SU-DHL-6 (cell line): ENCODE measurements at regions not wholly inside any gene's neighbourhood (a gene's known extent, or its start where the extent isn't known, plus 50 kb on each side); places are given as distances from the start of the nearest gene placed in this dataset.

ENCODE experiments used
- H2AFZ ChIP-seq: fragments of 200-600 bp; sonication (generic); 2 replicates; pipeline ENCODE4 v1.6.1; 2014; ENCODE audit warnings: low read depth, mild to moderate bottlenecking, moderate library complexity, mixed read lengths, antibody characterized with exemption, low read length; ENCODE audit not compliant: severe bottlenecking
- H3F3A ChIP-seq: fragments of 200-600 bp; shearing (Covaris generic); 2 replicates; pipeline ENCODE4 v1.6.0; 2016; ENCODE audit warnings: antibody characterized with exemption, mild to moderate bottlenecking; ENCODE audit not compliant: insufficient read depth
- H3K27ac ChIP-seq: fragments of 200-600 bp; sonication (generic); 2 replicates; pipeline ENCODE4 v1.5.1; 2016; ENCODE audit warnings: low read depth, mild to moderate bottlenecking, low read length, moderate library complexity, mixed read lengths
- H3K27me3 ChIP-seq: fragments of 200-600 bp; sonication (generic), shearing (Covaris generic); 2 replicates; pipeline ENCODE4 v1.6.0; 2014; ENCODE audit warnings: mild to moderate bottlenecking, low read length
- H3K36me3 ChIP-seq: fragments of 200-600 bp; sonication (generic); 2 replicates; pipeline ENCODE4 v1.6.1; 2014; ENCODE audit warnings: mild to moderate bottlenecking, low read length, mixed read lengths
- H3K4me2 ChIP-seq: fragments of 300-600, 200-600 bp; shearing (Covaris generic), sonication (generic); 2 replicates; pipeline ENCODE4 v1.6.0; 2014; ENCODE audit warnings: low read length, low read depth, mild to moderate bottlenecking; ENCODE audit not compliant: poor library complexity, severe bottlenecking
- H3K4me3 ChIP-seq: fragments of 200-600 bp; sonication (generic); 2 replicates; pipeline ENCODE4 v1.5.1; 2014; ENCODE audit warnings: antibody characterized with exemption, low read length, mild to moderate bottlenecking, mixed read lengths; ENCODE audit not compliant: insufficient read depth, poor library complexity, severe bottlenecking
- H3K79me2 ChIP-seq: fragments of 200-600 bp; sonication (generic); 2 replicates; pipeline ENCODE4 v1.6.1; 2014; ENCODE audit warnings: mild to moderate bottlenecking, low read length, moderate library complexity; ENCODE audit not compliant: insufficient read depth
- H3K9ac ChIP-seq: fragments of 200-600 bp; sonication (generic); 2 replicates; pipeline ENCODE4 v1.7.0; 2014; ENCODE audit warnings: mild to moderate bottlenecking, low read length
- H3K9me2 ChIP-seq: fragments of 200-600 bp; sonication (generic); replicated peaks from 2 replicates; pipeline ENCODE4 v1.6.1; 2014; ENCODE audit warnings: low read length; ENCODE audit not compliant: insufficient read depth
- H3K9me3 ChIP-seq: fragments of 200-600 bp; sonication (generic); 2 replicates; pipeline ENCODE4 v1.6.1; 2014; ENCODE audit warnings: low read length, mixed read lengths; ENCODE audit not compliant: insufficient read depth
- H4K20me1 ChIP-seq: fragments of 200-600 bp; sonication (generic); 2 replicates; pipeline ENCODE4 v1.6.1; 2014; ENCODE audit warnings: low read depth, mild to moderate bottlenecking, antibody characterized with exemption, low read length, moderate library complexity, mixed read lengths
- EZH2phosphoT487 ChIP-seq: fragments of 200-600 bp; sonication (generic), shearing (Covaris generic); conservative IDR thresholded peaks from 2 replicates; pipeline ENCODE4 v1.6.1; 2018; ENCODE audit warnings: mild to moderate bottlenecking, antibody characterized with exemption, low read length, moderate library complexity, mixed read lengths
- TF ChIP-seq, protein P1 (sequence below): fragments of 200-600 bp; sonication (generic); IDR thresholded peaks from one replicate; pipeline ENCODE4 v1.5.1; 2017; ENCODE audit warnings: antibody characterized with exemption, mild to moderate bottlenecking, low read length, moderate library complexity; ENCODE audit not compliant: insufficient read depth, poor library complexity, severe bottlenecking

DNA sequence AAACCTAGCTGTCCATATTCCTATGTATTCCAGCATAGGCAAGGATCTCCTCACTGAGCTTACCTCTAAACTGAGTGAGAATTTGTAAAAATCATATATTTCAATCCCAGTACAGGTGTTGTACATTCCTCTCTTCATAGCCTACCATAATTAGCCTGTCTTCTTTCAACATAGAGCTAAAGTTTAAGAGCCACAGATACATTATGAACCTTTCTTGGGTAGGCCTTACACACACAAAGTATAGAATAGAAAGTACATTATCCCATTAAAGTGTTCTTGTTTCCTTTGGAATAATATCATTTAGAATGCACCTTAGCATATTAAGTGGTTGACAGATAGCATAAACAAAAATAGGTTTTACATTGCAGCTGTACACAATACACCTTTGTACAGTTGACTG is 282.1 kb upstream of the TMEM161B start:
- Histone ChIP-seq H3K9me2 (no peaks in the 10 kb centered on the region), H4K20me1 (no peaks in the 10 kb centered on the region), H2AFZ (no peak overlapping the region), H3K4me2 (no peak overlapping the region), H3K27ac (no peak overlapping the region), H3K36me3 (no peaks in the 10 kb centered on the region), H3K79me2 (no peaks in the 10 kb centered on the region), H3K9me3 (no peaks in the 10 kb centered on the region), H3K27me3 (no peaks in the 10 kb centered on the region), H3F3A (no peaks in the 10 kb centered on the region), H3K9ac (no peak overlapping the region), H3K4me3 (no peak overlapping the region)
- no peak for TF ChIP-seq EZH2phosphoT487
- TF ChIP-seq, protein P1, sequence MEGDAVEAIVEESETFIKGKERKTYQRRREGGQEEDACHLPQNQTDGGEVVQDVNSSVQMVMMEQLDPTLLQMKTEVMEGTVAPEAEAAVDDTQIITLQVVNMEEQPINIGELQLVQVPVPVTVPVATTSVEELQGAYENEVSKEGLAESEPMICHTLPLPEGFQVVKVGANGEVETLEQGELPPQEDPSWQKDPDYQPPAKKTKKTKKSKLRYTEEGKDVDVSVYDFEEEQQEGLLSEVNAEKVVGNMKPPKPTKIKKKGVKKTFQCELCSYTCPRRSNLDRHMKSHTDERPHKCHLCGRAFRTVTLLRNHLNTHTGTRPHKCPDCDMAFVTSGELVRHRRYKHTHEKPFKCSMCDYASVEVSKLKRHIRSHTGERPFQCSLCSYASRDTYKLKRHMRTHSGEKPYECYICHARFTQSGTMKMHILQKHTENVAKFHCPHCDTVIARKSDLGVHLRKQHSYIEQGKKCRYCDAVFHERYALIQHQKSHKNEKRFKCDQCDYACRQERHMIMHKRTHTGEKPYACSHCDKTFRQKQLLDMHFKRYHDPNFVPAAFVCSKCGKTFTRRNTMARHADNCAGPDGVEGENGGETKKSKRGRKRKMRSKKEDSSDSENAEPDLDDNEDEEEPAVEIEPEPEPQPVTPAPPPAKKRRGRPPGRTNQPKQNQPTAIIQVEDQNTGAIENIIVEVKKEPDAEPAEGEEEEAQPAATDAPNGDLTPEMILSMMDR, result no peak

DNA sequence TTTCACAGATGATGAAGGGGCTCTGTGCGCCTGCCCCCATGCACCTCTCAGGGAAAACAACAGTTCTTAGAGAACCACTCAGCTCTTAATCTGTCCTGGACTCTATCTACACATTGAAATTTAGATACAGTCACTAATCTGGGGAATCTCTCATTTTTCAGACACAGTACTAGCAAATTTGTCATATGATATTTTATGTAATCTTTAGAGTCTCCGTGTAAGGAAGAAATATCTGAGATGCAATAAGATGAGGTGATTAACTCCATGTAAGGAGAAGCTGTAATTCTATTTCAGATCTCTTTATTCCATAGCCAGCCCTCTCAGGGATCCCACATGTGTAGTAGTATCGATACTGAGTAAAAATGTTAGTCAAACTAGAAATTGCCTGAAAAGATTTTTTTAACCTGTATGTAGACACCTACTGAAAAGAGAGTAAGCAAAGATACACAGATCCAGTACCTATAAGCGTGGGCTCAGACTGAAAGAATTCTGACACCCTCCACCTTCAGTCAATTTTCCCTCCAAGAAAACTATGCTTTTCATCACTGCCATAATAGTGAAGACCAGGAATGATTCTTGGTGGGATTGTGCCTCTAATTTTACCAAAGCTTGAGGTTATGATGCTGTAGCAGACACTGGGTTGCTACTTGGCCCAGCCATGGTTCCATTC is 279.6 kb upstream of the TMEM161B start:
- Histone ChIP-seq H3K9me2 (no peaks in the 10 kb centered on the region), H3K27ac (no peak overlapping the region), H3K4me2 (no peak overlapping the region), H3K27me3 (no peaks in the 10 kb centered on the region), H3F3A (no peaks in the 10 kb centered on the region), H2AFZ (no peak overlapping the region), H4K20me1 (no peaks in the 10 kb centered on the region), H3K9me3 (no peaks in the 10 kb centered on the region), H3K4me3 (no peak overlapping the region), H3K79me2 (no peaks in the 10 kb centered on the region), H3K36me3 (no peaks in the 10 kb centered on the region), H3K9ac (no peak overlapping the region)
- no peak for TF ChIP-seq EZH2phosphoT487
- TF ChIP-seq, protein P1, result no peak

- no peaks in the 10 kb centered on the region for H3K27me3 ChIP-seq
- no peak for TF ChIP-seq EZH2phosphoT487
- TF ChIP-seq, protein P1, result no peak
- no peak overlapping the region for H3K4me2 ChIP-seq
- H3K4me3 ChIP-seq, result no peak overlapping the region
- no peaks in the 10 kb centered on the region for H3K36me3 ChIP-seq
- no peaks in the 10 kb centered on the region for H3F3A ChIP-seq
- no peak overlapping the region for H3K9ac ChIP-seq
- no peak overlapping the region for H2AFZ ChIP-seq
- no peak overlapping the region for H3K27ac ChIP-seq
- H4K20me1 ChIP-seq, result no peaks in the 10 kb centered on the region
- no peaks in the 10 kb centered on the region for H3K9me3 ChIP-seq
- H3K79me2 ChIP-seq, result no peaks in the 10 kb centered on the region
- H3K9me2 ChIP-seq, result no peaks in the 10 kb centered on the region
Observed at GRCh38 chr5:88545338-88545737, 276.7 kb upstream of the TMEM161B start.

GRCh38 chr5:88544671-88545070 is 276.0 kb upstream of the TMEM161B start:
- H3K27me3 ChIP-seq, result no peaks in the 10 kb centered on the region
- H3K36me3 ChIP-seq, result no peaks in the 10 kb centered on the region
- no peak overlapping the region for H3K27ac ChIP-seq
- no peak overlapping the region for H3K9ac ChIP-seq
- H3K9me2 ChIP-seq, result no peaks in the 10 kb centered on the region
- H3K4me2 ChIP-seq, result no peak overlapping the region
- no peaks in the 10 kb centered on the region for H3K79me2 ChIP-seq
- H2AFZ ChIP-seq, result no peak overlapping the region
- H3K9me3 ChIP-seq, result no peaks in the 10 kb centered on the region
- TF ChIP-seq EZH2phosphoT487, result no peak
- TF ChIP-seq, protein P1, result no peak
- H4K20me1 ChIP-seq, result no peaks in the 10 kb centered on the region
- H3K4me3 ChIP-seq, result no peak overlapping the region
- no peaks in the 10 kb centered on the region for H3F3A ChIP-seq
